OCI-LY1 (cell line): ENCODE measurements at regions not wholly inside any gene's neighbourhood (a gene's known extent, or its start where the extent isn't known, plus 50 kb on each side); places are given as distances from the start of the nearest gene placed in this dataset.

Experiments
- H2AFZ ChIP-seq: fragments of 200-600 bp; sonication (generic), shearing (Covaris generic); 2 replicates; pipeline ENCODE4 v1.6.0; 2014; ENCODE audit warnings: antibody characterized with exemption, mild to moderate bottlenecking, low read length
- H3F3A ChIP-seq: fragments of 200-600 bp; sonication (generic), shearing (Covaris generic); 2 replicates; pipeline ENCODE4 v1.6.0; 2014; ENCODE audit warnings: mild to moderate bottlenecking, antibody characterized with exemption, low read length, moderate library complexity; ENCODE audit not compliant: insufficient read depth
- H3K27ac ChIP-seq: fragments of 200-600 bp; sonication (generic); 2 replicates; pipeline ENCODE4 v1.5.1; 2014; ENCODE audit warnings: low read length, mixed run types, mild to moderate bottlenecking, low read depth; ENCODE audit not compliant: poor library complexity, severe bottlenecking
- H3K27me3 ChIP-seq: fragments of 200-600 bp; sonication (generic); 2 replicates; pipeline ENCODE4 v1.6.0; 2014; ENCODE audit warnings: antibody characterized with exemption, mild to moderate bottlenecking, low read length, moderate library complexity; ENCODE audit not compliant: insufficient read depth
- H3K36me3 ChIP-seq: fragments of 200-600 bp; sonication (generic); 2 replicates; pipeline ENCODE4 v1.6.1; 2014; ENCODE audit warnings: mild to moderate bottlenecking, antibody characterized with exemption, low read length, moderate library complexity, mixed read lengths; ENCODE audit not compliant: insufficient read depth
- H3K4me1 ChIP-seq: fragments of 200-600 bp; sonication (generic); 2 replicates; pipeline ENCODE4 v1.5.1; 2014; ENCODE audit warnings: mild to moderate bottlenecking, low read length, moderate library complexity; ENCODE audit not compliant: insufficient read depth, severe bottlenecking
- H3K4me2 ChIP-seq: fragments of 200-600 bp; sonication (generic), shearing (Covaris generic); 2 replicates; pipeline ENCODE4 v1.6.1; 2014; ENCODE audit warnings: low read length
- H3K4me3 ChIP-seq: fragments of 200-600 bp; sonication (generic); 2 replicates; pipeline ENCODE4 v1.5.1; 2014; ENCODE audit warnings: low read length, low read depth, mild to moderate bottlenecking, mixed read lengths; ENCODE audit not compliant: poor library complexity, severe bottlenecking
- H3K79me2 ChIP-seq: fragments of 200-600 bp; shearing (Covaris generic); 2 replicates; pipeline ENCODE4 v1.6.1; 2016; ENCODE audit warnings: mixed run types, low read length, mixed read lengths; ENCODE audit not compliant: insufficient read depth
- H3K9ac ChIP-seq: fragments of 200-600 bp; sonication (generic), shearing (Covaris generic); 2 replicates; pipeline ENCODE4 v1.6.1; 2014; ENCODE audit warnings: mild to moderate bottlenecking, low read length, mixed read lengths
- H3K9me2 ChIP-seq: fragments of 200-600 bp; sonication (generic), shearing (Covaris generic); 2 replicates; pipeline ENCODE4 v1.6.1; 2014; ENCODE audit warnings: low read depth, mild to moderate bottlenecking, low read length, mixed read lengths
- H3K9me3 ChIP-seq: fragments of 200-600 bp; shearing (Covaris generic); 2 replicates; pipeline ENCODE4 v1.6.1; 2014; ENCODE audit warnings: low read length, mixed read lengths
- H4K20me1 ChIP-seq: fragments of 200-600 bp; sonication (generic), shearing (Covaris generic); 2 replicates; pipeline ENCODE4 v1.6.0; 2016; ENCODE audit warnings: mild to moderate bottlenecking, low read length; ENCODE audit not compliant: insufficient read depth
- CTCF ChIP-seq: fragments of 200-600 bp; sonication (generic), shearing (Covaris generic); IDR thresholded peaks from 2 replicates; pipeline ENCODE4 v1.5.1; 2017; ENCODE audit warnings: mild to moderate bottlenecking, antibody characterized with exemption, low read length, moderate library complexity, mixed read lengths
- EZH2 ChIP-seq: fragments of 200-600 bp; sonication (generic), shearing (Covaris generic); IDR thresholded peaks from 2 replicates; pipeline ENCODE4 v1.8.0; 2017; ENCODE audit warnings: borderline replicate concordance, mixed run types, mild to moderate bottlenecking, antibody characterized with exemption, low read length, moderate library complexity, mixed read lengths

- H3K9me2 ChIP-seq = no peaks in the 10 kb centered on the region
- H3K79me2 ChIP-seq = no peaks in the 10 kb centered on the region
- no peaks in the 10 kb centered on the region for H3F3A ChIP-seq
- H3K4me1 ChIP-seq = no peaks in the 10 kb centered on the region
- H3K36me3 ChIP-seq = no peaks in the 10 kb centered on the region
- no peak overlapping the region for H3K27ac ChIP-seq
- no peak overlapping the region for H3K4me2 ChIP-seq
- no peaks in the 10 kb centered on the region for H3K9me3 ChIP-seq
- H3K4me3 ChIP-seq = no peak overlapping the region
- TF ChIP-seq EZH2 (no peak), CTCF (no peak)
- H3K27me3 ChIP-seq = no peaks in the 10 kb centered on the region
- H4K20me1 ChIP-seq = no peaks in the 10 kb centered on the region
- no peak overlapping the region for H3K9ac ChIP-seq
- no peak overlapping the region for H2AFZ ChIP-seq
Measured at GRCh38 chr9:126155756-126156664, 170.6 kb upstream of the MVB12B start.

DNA sequence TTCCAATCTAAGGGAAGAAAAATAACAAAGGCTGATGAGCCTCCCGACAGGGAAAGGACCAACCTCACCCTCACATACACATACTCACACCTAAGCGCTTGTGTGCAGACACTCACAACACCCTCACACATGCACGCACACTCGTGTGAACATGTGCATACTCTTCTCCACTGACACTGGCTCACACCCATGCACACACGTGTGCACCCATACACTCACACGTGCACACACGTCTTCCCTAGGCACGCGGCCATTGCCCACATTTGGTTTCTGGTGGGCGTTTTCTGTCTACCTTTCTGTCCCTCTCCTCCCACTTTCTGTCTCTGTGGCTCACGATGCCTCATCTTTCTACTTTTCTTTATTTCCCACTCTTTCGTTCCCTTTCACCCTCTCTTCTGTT is 169.7 kb upstream of the MVB12B start:
- no peak for TF ChIP-seq EZH2
- no peak for TF ChIP-seq CTCF
- H2AFZ ChIP-seq = no peak overlapping the region
- no peaks in the 10 kb centered on the region for H3K27me3 ChIP-seq
- H3K9me2 ChIP-seq = no peaks in the 10 kb centered on the region
- no peak overlapping the region for H3K4me2 ChIP-seq
- H3K9ac ChIP-seq = no peak overlapping the region
- H3F3A ChIP-seq = no peaks in the 10 kb centered on the region
- no peaks in the 10 kb centered on the region for H3K79me2 ChIP-seq
- H3K27ac ChIP-seq = no peak overlapping the region
- no peaks in the 10 kb centered on the region for H4K20me1 ChIP-seq
- no peak overlapping the region for H3K4me3 ChIP-seq
- no peaks in the 10 kb centered on the region for H3K9me3 ChIP-seq
- no peaks in the 10 kb centered on the region for H3K4me1 ChIP-seq
- no peaks in the 10 kb centered on the region for H3K36me3 ChIP-seq

DNA sequence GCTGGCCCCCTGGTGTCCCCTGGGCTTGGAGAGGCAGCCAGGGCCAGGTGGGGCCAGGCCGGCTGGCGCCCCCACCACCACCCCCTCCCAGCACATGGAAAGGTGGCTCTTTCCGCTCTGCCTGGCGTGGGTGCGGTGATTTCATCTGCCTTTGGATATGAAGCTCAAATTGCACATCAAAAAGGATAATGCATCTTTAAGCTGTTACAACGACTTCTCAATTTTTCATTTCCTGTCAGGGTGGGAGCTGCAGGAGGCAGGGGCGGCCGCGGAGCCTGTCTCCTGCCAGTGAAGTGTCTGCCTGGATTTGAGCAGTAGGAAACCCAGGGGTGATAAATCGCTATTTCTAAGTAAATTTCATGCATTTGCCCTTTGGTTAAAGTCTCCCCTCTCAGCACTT is 169.2 kb upstream of the MVB12B start:
- Histone ChIP-seq H3K9ac (no peak overlapping the region), H3K27me3 (no peaks in the 10 kb centered on the region), H3F3A (no peaks in the 10 kb centered on the region), H4K20me1 (no peaks in the 10 kb centered on the region), H3K4me2 (no peak overlapping the region), H3K4me3 (no peak overlapping the region), H3K4me1 (no peaks in the 10 kb centered on the region), H3K27ac (no peak overlapping the region), H3K9me3 (no peaks in the 10 kb centered on the region), H3K36me3 (no peaks in the 10 kb centered on the region), H3K9me2 (no peaks in the 10 kb centered on the region), H3K79me2 (no peaks in the 10 kb centered on the region), H2AFZ (no peak overlapping the region)
- TF ChIP-seq EZH2 (no peak), CTCF (no peak)
